Stimulated activated CD4-positive, alpha-beta T cell treated with anti-CD3 and anti-CD28 coated beads, Interleukin-1b, Interleukin-23, amount 100 ng/mL, for 48 hours (primary cell): ENCODE measurements at regions not wholly inside any gene's neighbourhood (a gene's known extent, or its start where the extent isn't known, plus 50 kb on each side); places are given as distances from the start of the nearest gene placed in this dataset.
"Not testable (repeated sequence)": the region's sequence is repeated elsewhere in the genome, so short reads cannot be mapped to it uniquely, and the experiment has no call there.

Experiments
- DNase-seq: peaks from one replicate; pipeline ENCODE4 v3.0.0-alpha.2; 2020

DNA sequence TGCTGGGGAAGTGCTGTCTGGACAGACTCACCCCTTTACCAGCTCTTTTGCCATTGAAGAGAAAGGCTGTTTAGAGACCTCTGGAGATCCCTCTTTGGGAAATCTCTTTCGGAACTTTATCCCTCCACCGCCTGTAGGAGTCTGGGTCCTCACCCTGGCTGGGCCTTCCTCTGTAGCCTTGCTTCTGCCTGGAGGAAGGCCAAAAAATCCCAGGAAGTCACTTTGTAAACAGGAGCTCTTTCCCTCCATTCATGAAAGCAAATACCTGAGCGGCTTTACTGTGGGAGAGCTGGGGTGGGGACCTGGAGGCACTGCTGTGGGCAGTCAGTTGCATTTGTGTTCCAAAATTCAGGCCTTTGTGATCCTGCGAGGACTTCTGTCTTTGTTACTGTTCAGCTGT lies 126.2 kb downstream of the KLF6 start:
- no peak for DNase-seq

DNA sequence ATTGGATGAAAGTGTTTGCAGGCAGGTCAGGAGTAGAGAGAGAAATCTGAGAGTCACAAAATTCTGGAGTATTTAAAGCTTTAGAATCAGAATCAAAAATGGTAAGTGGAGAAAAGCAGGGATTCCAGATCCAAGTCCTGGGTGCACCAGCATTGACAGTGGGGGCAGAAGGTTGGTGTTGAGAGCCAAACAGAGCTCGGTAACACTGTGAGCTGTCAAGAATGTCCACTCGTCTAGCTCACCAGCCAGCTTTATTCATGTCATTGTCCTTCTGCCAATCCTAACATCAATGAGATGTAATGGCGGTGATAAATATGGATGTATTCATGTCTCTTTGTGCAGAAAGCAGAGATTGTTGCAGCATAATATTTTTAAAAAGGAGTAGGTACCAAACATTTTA lies 128.8 kb downstream of the KLF6 start:
- no peak for DNase-seq

DNA sequence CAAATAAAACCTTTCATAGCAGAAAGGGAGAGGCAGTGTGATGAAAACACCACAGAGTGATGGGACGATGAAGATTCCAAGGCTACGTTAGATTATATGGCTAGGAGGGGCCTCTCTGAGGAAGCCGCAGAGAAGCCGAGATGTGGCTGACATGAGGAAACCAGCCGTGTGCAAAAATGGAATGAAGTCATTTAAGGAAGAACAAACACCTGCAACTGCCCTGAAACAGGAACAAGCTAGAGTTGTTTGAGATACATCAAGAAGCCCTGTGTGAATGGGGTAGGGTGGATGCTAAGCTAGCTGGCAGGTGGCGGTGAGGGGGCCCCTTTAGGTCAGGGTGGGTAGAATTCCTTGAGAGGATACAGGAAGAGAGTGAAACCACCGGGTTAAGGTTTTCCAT lies 129.5 kb downstream of the KLF6 start:
- no peak for DNase-seq

DNA sequence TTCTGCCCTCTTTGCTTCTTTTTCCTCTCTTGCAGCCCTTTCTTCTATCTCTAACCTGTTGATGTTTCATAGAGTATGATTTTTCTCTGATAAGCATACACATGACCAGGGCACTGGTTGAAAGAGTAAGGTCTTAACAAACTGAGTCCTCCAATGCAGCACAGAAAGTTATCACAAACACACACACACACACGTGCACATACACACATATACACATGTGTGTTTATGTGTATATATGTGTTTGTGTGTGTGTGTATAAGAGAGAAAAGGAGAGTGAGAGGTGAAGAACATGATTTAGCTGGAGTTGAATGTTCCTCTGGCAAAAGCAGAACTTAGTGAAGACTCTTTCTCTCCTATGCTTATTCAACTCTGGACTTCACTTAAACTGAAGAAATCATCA lies 130.0 kb downstream of the KLF6 start:
- no peak for DNase-seq

DNA sequence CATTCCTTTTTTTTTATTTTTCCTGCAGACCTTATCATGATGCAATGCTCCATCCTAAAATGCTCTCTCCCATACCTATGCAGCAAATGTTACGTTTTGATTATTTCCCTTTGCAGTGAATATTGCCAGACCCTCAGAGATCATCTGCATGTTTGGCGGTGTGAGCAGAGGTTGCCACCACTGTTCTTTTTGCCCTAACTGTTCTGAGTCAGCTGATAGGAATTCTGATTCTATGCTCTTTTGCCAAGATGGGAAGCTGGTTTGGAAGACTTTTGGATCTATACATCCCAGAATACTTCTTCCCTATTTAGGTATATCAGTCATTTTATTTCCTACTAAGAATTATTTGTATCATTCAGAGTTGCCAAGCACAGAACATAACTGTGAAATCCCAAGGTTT lies 130.5 kb downstream of the KLF6 start:
- no peak for DNase-seq

DNA sequence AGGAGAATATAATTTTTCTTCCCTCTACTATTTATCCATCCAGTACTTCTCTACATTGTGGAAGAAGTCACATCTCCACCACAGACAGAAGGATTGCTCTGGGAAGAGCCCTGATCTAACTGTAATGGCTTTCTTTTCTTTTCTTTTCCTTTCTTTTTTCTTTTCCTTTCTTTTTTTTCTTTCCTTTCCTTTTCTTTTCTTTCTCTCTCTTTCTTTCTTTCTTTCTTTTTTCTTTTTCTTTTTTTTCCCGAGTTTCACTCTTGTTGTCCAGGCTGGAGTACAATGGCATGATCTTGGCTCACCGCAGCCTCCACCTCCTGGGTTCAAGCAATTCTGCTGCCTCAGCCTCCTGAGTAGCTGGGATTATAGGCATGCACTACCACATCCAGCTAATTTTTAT lies 131.7 kb downstream of the KLF6 start:
- not testable (repeated sequence) for DNase-seq

DNA sequence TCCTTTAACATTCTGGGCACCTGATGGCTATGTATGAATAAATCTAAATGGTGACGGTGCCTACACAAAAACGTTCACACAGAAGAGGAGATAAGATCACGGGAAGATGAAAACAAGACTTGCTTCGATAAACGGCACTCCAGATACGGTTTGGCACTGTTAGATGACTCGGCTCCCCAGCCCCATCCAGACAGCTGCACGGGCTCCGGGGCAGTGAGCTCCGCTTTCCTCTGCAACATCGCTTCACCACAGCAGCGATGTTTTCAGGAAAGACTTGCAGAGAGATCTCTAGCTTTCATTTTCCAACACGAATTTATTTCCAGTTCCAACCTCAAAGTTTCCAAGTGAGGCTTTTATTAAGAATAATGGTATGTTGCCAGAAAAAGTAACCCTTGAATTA lies 132.1 kb downstream of the KLF6 start:
- DNase-seq: peak; percentile 43

DNA sequence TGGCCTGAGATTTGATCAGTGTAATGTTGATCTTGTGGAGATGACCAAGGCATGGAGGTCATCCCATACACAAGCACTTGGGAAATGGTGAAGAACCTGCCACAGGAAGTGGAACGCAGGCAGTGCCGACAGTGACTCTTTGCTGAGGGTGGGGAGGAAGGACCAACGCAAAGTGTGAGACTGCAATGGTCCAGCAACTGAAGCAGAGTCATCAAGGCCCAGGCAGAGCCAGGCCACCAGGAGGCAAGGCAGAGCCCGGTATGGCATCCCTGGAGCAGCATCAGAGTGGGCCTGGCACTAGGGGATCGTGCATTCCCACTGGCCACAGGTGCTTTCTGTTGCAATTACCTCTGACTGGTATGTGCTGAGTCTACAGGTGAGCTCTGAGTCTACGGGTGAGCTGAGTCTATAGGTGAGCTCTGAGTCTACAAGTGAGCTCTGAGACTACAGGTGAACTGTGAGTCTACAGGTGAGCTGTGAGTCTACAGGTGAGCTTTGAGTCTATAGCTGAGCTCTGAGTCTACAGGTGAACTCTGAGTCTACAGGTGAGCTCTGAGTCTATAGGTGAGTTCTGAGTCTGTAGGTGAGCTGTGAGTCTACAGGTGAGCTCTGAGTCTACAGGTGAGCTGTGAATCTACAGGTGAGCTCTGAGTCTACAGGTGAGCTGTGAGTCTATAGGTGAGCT lies 132.9 kb downstream of the KLF6 start:
- no peak for DNase-seq

DNA sequence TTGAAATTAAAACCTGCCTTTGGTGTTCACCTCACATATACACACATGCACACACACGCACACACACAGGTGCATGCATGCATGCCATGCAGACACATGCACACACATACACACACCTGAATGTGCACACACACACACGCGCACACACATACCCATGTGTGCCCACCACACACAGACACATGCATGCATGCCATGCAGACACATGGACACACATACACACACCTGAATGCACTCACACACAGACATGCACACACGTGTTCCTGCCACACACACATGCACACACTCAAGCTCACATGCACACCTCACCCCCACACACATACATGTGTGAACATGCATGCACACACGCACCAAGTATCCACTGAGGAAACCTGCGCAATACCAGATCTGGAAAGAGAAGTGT lies 136.4 kb downstream of the KLF6 start:
- DNase-seq: no peak

DNA sequence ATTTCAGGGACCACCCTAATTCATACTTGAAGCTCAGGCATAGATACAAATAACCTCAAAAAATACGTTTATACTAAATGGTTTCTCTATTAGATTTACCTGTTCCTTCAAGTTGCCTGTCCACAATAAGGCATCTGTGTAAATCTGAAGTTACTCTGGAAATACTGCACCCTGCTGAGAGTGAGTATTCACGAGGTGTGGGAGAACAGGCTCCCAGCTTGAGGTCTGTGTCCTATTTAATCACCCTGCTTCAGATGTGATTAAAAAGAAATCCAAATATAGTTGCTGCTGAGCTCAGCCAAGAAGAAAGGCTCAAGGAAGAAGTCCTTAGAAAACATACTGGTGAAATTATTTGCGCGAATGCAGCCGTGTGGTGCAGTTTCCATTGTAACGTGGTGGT lies 136.8 kb downstream of the KLF6 start:
- DNase-seq: no peak

DNA sequence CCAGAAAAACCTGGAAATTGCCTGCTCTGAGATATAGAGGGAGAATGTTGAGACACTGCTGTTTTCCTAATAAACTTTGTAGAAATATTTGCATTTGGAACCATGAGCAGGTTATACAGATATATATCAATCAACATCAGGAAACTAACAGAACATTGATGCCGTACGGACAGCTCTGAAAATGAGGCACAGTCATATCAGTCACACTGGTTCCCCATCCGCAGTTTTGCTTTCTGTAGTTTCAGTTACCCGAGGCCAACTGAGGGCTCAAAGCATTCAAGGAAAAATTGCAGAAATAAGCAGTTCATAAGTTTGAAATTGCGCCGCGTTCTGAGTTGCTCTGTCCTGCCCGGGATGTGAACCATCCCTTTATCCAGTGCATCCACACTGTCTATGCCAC lies 137.9 kb downstream of the KLF6 start:
- no peak for DNase-seq

DNA sequence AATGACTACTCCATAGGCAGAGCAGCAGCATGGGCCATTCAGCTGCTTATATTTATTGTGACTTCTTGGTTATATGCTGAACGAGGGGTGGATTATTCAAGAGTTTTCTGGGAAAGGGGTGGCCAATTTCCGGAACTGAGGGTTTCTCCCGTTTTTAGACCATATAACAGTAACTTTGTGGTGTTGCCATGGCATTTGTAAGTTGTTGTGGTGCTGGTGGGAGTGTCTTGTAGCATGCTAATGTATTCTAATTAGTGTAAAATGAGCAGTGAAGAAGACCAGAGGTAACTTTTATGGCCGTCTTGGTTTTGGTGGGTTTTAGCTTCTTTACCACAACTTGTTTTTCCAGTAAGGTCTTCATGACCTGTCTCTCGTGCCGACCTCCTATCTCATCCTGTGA lies 139.6 kb downstream of the KLF6 start:
- no peak for DNase-seq

DNA sequence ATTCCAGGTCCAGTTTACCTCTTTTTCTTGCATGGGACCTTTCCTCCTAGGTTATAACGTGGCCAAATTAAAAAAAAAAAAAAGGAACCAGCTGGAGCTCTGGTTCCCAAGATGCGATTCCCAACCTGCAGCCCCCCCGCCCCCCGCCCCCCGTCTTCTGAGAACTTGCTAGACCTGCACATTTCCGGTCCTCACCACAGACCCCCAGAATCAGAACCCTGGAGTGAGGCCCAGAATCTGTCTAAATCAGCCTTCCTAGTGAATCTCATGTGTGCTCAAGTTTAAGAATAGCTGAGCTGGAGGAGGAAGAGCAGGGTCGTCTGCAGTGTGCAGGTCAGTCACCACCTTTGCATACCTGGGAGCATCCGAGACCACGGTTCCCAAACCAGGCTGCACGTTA lies 144.2 kb downstream of the KLF6 start:
- DNase-seq: no peak

DNA sequence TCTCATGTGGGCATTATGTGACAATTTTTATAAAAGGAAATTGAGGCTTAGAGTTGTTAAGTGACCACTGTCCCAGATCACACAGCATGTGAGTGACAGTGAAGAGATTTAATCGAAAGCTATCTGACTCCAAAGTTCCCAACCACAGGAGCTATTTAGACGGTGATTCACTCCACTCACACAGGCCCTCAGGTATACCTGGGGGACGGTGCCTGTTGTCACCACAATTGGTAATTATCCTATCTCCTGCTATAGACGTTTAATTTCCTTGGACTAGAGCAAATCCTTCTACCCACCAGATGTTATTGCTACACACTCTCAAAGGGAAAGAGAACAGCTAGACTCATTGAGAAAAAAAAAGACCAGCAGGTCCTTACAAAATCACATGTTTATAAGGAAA lies 145.5 kb downstream of the KLF6 start:
- no peak for DNase-seq

DNA sequence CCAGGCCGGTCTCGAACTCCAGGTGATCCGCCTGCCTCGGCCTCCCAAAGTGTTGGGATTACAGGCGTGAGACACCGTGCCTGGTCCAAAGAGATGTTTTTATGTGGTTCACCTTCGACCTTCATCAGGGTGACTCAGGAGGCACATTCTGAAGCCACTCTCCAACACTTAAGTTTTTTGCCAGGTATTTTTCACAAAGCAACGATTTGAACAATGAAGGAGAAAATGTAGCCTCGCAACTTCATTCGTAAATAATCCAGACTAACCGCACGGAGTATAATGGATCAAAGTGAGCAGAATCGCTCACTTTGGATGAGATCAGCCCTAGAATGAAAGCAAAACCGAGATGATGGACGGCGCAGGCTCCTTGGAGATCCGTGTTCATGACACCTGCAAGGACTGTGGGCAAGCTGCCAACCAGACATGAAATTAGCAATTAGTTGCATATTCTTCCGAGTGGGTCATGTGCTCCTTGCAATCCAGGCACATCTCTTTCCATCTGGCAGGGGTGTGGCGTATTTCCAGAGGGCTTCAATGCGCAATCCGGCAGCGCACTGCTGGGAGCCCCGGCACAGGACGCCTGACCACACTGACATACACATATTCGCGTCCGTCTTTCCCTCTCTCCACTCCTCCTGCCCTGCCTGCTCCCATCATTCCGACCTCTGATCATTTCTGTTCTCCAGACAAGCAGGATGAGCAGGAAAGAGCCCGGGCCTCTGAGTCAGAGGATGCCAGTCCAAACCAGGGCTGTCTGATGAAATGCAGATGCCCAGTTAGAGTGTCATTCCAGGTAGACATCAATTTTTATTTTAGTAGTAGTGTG lies 148.4 kb downstream of the KLF6 start:
- no peak for DNase-seq

DNA sequence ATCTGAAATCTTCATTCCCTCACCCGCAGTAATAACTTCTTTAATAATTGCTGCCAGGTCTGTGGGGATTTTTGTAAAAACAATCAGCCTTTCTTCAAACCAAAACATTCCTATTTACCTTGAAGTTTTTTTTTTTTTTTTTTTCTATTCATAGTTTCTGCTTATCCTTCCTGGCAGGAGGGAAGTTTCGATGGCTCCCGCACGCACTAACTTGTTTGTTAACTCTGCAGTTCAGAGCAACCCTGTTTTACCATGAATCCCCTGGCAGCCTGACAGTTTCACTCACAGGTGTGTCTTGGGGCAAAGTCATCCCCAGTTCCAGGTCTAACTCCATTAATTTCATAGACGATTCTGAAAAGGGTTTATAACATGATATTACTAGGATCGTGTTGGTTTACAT lies 149.3 kb downstream of the KLF6 start:
- no peak for DNase-seq

DNA sequence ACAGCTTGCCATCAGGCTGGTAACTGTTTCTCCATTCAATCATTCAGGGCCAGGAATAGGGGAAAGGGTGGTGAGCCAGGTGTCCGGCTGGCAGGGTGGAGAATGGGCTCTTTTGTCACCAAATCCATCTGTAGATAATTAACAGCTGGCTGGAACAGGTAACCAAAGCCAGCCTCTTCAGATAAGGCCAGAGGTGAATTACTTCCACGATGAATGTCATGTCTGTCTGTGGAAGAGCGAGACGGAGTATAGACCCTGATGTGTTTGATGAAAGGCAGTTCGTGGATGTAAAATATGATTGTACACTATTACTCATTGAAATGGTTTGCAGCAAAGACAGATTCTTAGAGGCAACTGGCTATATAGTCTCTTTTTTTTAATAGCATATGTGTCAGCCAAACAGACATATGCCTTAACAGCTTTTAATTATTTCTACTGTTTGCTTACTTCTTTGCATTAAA lies 149.8 kb downstream of the KLF6 start:
- DNase-seq: no peak

DNA sequence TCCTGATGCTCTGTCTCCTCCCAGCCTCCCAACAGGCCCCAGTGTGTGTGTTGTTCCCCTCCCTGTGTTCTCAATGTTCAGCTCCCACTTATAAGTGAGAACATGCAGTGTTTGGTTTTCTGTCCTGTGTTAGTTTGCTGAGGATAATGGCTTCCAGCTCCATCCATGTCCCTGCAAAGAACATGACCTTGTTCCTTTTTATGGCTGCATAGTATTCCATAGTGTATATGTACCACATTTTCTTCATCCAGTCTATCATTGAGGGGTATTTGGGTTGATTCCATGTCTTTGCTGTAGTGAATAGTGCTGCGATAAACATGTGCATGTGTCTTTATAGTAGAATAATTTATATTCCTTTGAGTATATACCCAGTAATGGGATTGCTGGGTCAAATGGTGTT lies 150.4 kb downstream of the KLF6 start:
- DNase-seq: not testable (repeated sequence)

DNA sequence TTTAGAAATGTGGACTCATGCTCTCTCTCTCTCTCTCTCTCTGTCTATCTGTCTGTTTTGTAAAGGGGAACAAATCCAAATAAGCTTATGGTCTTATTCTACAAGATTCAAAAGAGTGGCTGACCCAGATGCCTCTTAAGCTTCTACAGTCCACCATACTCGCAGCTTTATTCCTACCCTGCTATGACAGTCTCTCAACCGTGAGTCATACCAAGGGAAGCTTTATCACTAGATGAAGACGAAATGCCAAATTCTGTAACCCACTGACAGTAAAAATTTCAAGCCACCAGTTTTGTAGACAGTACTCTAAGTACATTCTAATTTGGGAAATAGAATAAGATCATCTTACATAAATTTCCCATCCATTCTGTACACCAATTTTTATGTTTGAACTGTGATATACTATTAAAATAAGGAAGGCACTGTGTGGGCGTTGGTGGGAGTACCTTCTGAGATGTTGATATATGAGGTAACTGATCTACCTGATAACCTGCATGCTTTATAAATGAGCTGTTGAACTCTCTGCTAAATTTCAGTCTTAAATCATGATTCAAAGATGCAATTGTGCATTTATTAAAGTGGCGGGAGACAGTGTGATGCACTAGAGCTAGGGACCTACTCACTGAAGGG lies 153.2 kb downstream of the KLF6 start:
- DNase-seq: no peak

DNA sequence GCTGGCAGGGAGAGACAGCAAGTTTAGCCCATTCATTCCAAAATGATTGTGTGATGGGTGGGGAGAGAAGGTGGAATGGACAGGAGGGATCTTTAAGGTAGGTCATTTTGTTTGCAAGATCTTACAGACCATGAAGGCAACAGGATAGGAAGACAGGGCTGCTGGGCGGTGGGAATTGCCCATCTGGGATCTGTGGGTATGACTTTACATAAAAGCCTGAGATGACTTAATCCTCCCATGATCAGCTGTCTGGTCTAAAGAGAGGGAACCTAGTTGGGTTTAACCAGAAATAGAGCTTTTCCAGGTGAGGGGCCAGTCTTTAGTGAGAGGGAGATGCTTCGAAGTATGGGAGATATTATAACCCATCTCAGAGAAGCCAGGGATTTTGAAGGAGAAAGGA lies 153.7 kb downstream of the KLF6 start:
- DNase-seq: no peak

DNA sequence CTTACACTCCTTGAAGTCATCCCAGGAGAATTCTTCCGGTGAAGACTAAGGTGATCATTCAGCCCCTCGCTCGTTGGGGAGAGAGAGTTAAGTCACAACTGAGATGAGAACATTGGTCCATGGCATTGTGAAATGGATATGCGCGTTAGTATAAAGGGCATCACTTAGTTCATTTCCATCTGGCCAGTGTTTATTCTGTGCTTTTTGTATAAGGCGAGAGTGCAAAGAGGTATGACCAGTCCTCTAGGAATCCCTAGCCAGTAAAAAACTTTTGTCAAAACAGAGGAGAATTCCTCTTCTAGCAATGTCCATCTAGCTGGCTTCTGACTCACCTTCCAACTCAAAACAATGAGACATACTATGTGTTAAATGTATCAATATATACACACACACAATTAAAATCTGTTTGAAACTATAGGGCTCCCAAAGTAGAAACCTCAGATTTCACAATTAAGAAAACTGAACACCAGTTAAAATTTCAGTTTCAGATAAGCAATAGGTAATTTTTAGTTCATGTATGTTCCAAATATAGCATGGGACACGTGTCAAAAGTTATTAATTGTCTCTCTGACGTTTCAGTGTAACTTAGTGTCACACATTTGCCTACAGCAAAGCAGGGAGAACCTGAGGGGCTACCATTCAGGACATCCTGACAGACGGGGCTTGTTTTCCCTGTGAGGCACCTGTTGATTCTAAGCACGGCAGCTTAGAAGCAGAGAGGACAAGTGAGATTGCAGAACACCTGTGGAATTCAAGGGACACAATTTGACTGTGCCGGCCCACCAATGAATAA lies 158.9 kb downstream of the KLF6 start:
- no peak for DNase-seq

DNA sequence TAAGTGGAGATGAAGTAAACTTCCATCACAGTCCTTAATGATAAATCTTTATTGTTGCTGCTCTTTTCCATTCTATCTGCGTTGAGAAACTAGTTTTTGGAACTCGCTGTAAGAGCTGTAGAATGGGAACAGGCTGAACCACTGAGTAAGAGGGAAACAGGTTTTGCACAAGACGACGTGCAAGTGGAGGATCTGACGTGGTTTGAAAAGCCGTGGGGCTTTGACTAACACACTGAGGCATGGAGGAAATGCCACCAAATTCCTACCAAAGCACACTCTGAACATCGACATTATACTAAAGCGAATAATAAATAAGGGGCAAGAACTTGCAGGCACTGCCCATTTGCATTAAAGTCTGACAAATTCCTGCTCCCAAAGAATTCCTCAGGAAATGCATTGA lies 160.6 kb downstream of the KLF6 start:
- no peak for DNase-seq

DNA sequence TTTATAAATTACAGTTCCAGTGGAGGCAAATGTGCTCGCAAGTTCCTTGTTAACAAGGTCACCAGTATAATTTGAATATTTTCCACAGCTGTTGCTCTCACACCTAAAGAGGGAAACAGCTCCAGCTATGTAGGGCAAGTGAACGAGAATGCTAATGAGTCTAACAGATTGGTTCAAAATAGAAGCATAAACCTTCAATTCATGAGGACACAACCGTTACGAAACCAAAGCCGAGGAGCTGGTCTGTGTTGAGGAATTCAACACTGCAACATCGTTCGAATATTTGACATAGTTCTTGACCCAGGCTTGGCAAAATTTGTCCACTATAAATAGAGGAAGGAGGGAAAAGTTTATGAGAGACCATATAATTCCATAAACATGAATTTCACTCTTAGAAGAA lies 161.3 kb downstream of the KLF6 start:
- DNase-seq: no peak
